ENCODE measurements at regions not wholly inside any gene's neighbourhood (a gene's known extent, or its start where the extent isn't known, plus 50 kb on each side); places are given as distances from the start of the nearest gene placed in this dataset.

DNA sequence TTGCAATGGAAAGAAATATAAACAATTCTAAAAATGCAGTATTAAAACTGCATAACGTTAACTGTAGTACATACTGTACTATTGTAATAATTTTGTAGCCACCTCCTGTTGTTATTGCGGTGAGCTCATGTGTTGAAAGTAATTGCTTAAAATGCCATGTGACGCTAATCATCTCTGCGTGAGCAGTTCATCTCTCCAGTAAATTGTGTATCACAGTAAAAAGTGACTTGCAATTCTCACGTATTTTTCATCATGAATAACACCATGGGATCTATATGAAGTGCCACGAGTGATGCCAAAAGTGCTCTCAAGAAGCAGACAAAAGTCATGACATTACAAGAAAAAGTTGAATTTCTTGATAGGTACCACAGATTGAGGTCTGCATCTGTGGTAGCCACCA is 82.4 kb upstream of the CYYR1 start:
- DNase-seq (ENCODE audit: low read depth in 2 of 2) = no peak

DNA sequence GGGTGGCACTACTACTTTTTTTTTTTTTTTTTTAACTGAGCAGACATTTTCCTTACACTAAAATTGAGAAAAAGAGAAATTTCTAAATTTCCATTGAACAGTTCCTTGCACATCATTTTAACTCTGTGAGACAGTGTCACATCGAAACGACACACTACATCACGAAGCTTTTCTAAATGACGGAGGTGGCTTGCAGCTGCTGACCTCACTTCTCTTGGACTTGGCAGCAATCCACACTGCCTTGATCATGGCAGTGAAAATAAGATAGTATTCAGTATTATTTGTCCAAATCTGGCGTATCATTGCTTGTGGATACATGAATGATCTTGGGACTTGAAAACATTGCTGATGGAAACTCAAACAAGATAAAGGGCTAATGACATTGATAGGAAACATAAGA is 80.3 kb upstream of the CYYR1 start:
- no peak for DNase-seq (ENCODE audit: low read depth in 2 of 2)

DNA sequence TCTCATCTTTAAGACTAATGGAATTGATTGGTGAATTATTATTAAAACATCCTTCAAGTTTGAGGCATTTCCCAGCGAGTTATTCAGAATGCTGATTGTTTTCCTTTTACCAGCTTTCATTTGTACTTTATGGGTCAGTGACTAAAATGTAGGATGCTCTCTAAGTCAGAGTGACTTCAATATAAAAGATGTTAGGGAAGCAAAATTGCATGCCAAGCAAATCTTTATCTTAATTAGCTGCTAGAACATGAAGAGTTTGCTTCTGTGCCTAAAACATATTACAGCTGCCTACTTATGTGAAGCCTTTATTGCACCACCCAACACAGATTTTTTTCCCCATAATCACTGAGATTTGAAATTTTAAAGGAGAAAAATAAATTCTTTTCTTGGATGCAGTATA is 79.8 kb upstream of the CYYR1 start:
- DNase-seq (ENCODE audit: low read depth in 2 of 2) = no peak

DNA sequence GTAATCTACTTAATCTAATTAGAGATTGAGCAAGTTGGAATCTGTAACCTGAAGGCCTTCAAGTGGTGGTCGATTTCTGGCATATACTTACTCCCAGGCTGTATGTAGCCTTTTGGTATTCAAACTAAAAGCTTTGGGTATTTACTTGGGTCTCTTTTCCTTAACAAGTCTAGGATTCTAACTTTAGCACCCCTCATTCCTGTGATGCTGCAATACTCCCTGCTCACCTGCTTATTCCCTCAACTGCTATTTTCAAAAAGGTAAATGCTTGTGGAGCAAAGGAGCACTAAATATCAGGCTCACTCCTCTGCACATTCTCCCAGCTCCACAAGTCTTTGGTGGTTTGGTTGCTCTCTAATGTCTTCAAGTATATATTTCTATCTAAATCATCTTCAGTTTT is 68.0 kb upstream of the CYYR1 start:
- no peak for DNase-seq (ENCODE audit: low read depth in 2 of 2)

DNA sequence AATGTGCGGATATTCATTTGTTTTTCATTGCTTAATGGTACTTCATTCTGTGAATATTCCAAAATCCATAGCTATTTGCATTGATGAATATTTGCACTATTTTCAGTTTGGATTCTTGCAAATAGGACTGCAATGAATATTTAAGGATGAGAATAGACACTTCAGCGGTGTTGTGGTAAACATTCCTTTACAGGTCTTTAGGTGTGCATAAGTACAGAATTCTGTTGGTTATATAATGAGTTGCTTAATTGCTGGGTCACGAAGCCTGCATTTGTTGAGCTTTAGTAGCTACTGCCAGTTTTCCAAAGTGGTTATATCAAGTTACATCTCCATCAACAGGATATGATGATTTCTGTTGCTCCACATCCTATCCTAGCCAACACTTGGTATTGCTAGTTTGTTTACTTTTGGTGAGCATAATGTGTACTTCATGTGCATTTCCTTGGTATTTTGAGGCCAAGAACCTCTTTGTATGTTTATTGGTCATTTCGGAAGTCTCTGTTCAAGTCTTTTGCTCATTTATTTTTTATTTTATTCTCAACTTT is 64.2 kb upstream of the CYYR1 start:
- no peak for DNase-seq (ENCODE audit: low read depth in 2 of 2)

DNA sequence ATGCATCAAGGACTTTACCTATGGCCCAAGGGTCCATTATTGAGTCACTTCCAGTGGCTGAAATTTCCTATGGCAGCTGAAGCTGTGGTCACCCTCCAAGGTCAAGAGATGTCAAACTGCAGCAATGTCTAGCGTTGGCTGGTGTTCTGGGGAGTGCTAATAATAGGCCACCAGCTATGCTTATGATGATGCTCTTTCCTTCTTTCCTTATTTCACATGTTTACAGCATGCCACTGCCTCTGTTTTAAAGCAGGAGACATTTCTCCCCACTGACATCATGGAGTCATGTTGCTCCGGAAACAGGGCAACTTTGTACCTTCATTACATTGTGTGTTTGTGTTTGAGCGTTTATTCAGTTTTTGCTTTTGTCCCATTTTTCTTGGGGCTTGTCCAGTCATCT is 62.6 kb upstream of the CYYR1 start:
- no peak for DNase-seq (ENCODE audit: low read depth in 2 of 2)

DNA sequence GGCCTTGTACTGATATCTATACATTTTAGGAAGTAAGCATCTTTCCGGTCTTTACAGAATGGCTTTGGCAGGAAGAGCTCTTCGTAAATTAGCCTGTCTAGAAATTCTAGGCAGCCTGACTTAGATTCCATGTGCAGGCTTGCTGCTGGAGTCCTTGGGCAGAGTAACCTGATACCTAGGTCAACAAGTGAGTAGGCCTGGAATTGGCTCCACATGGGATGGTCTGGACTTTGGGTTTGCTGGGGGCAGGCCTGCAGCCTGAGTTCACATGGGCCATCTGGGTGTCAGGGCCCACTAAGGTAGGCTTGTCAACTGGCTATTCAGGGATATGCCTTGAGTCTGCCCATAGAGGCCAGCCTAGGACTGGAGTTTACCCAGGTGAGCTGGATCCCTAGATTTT is 59.6 kb upstream of the CYYR1 start:
- no peak for DNase-seq (ENCODE audit: low read depth in 2 of 2)

DNA sequence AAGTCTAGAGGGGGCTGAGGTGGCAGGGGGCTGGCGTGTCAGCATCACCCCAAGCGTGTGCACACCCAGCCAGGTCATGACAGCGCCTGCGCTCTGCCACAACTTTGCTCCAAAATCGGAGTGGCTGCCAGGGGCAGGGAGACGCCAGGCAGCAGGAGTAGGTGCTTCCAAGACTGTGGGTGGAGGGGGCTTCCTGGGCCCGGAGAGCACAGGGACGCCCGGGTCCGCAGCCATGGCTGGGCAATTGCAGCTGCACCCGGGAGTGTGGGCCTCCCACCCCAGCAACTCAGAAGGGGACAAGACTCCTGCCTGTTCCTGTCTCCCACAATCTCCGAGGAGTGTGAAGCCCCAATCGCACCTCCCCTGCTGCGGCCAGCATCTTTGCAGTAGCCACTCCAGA is 53.1 kb upstream of the CYYR1 start:
- no peak for DNase-seq (ENCODE audit: low read depth in 2 of 2)

DNA sequence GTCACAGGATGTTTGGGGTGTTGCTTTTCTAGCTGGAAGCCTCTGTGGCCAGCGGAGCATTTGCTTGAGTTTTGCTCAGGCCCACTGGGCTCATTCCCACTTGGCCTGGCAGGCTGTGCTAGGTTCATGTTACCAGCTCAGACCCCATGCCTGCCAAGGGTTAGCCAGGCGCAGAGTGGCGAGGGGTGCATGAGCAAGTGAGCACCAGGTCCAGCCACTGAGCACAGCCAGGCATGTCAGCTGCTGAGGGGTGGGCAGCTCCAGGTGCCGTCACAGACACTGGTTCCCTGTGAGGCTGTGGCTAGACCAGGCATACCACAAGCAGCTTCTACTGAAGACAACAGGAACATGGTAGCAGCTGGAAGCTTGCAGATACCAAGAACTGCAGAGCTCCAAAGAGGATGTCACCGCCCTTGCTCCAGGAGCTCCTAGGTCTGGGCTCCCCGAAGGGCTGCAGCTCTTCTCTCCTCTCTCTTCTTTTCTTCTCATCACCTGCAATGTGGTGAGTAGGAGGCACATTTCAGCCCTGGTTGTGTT is 52.0 kb upstream of the CYYR1 start:
- DNase-seq (ENCODE audit: low read depth in 2 of 2) = no peak

All from stimulated activated CD4-positive, alpha-beta T cell treated with anti-CD3 and anti-CD28 coated beads, Interleukin-4, amount 100 ng/mL, for 48 hours (primary cell).